PC-9 (cell line): ENCODE measurements at regions not wholly inside any gene's neighbourhood (a gene's known extent, or its start where the extent isn't known, plus 50 kb on each side); places are given as distances from the start of the nearest gene placed in this dataset.

ENCODE experiments used
- EZH2 ChIP-seq: fragments of 200-600 bp; sonication (generic); IDR thresholded peaks from 2 replicates; pipeline ENCODE4 v1.8.0; 2017; ENCODE audit warnings: antibody characterized with exemption, low read depth
- TF ChIP-seq, protein P1 (sequence below): fragments of 200-600 bp; sonication (generic); conservative IDR thresholded peaks from 2 replicates; pipeline ENCODE4 v1.6.1; 2017; ENCODE audit warnings: mixed run types, antibody characterized with exemption, mild to moderate bottlenecking, moderate library complexity

DNA sequence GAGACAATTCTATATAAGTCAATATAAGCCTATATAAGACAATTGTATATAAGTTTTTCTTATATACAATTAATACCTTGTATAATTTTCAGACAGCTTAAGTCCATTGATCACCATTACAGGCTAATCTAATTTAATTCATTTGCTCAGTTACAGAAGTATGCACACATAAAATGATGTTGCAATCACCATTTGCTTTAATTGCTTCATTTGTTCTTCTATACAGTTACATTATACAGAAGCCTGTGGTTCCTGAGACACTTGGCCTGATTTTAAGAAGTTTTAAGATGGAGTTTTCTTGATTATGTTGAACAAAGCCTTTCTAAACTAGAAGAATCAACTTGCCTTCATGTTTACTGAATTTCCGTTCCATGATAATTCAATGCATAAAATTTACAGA, 314.6 kb upstream of the PDE3A start:
- TF ChIP-seq, protein P1, sequence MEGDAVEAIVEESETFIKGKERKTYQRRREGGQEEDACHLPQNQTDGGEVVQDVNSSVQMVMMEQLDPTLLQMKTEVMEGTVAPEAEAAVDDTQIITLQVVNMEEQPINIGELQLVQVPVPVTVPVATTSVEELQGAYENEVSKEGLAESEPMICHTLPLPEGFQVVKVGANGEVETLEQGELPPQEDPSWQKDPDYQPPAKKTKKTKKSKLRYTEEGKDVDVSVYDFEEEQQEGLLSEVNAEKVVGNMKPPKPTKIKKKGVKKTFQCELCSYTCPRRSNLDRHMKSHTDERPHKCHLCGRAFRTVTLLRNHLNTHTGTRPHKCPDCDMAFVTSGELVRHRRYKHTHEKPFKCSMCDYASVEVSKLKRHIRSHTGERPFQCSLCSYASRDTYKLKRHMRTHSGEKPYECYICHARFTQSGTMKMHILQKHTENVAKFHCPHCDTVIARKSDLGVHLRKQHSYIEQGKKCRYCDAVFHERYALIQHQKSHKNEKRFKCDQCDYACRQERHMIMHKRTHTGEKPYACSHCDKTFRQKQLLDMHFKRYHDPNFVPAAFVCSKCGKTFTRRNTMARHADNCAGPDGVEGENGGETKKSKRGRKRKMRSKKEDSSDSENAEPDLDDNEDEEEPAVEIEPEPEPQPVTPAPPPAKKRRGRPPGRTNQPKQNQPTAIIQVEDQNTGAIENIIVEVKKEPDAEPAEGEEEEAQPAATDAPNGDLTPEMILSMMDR: no peak
- TF ChIP-seq EZH2: no peak
